PFSK-1 (cell line): ENCODE measurements at regions not wholly inside any gene's neighbourhood (a gene's known extent, or its start where the extent isn't known, plus 50 kb on each side); places are given as distances from the start of the nearest gene placed in this dataset.

Source experiments
- FOXP2 ChIP-seq: optimal IDR thresholded peaks from 2 replicates; pipeline ENCODE3; 2011; ENCODE audit warnings: borderline replicate concordance, control low read depth, inconsistent platforms; ENCODE audit not compliant: insufficient read depth; ENCODE audit errors: extremely low read length, extremely low read depth
- POLR2AphosphoS5 ChIP-seq: IDR thresholded peaks from 2 replicates; pipeline ENCODE4 v1.6.1; 2012; ENCODE audit warnings: low read depth, mild to moderate bottlenecking, control low read depth, low read length, moderate library complexity
- SIN3A ChIP-seq: IDR thresholded peaks from 2 replicates; pipeline ENCODE4 v1.6.1; 2012; ENCODE audit warnings: mild to moderate bottlenecking, low read length, moderate library complexity, borderline replicate concordance; ENCODE audit not compliant: insufficient read depth
- TAF1 ChIP-seq: IDR thresholded peaks from 2 replicates; pipeline ENCODE4 v1.6.1; 2012; ENCODE audit warnings: low read length, control low read depth, borderline replicate concordance; ENCODE audit not compliant: insufficient read depth
- TF ChIP-seq, protein P1 (sequence below), 2 experiments: IDR thresholded peaks; 2 replicates each; pipeline versions ENCODE4 v1.6.1 to v1.8.0; 2011 to 2012; ENCODE audit warnings: low read depth in 2 of 2, low read length in 2 of 2, control low read depth in 1 of 2, inconsistent platforms in 1 of 2, mild to moderate bottlenecking in 1 of 2, moderate library complexity in 1 of 2; ENCODE audit not compliant: insufficient read depth in 1 of 2

DNA sequence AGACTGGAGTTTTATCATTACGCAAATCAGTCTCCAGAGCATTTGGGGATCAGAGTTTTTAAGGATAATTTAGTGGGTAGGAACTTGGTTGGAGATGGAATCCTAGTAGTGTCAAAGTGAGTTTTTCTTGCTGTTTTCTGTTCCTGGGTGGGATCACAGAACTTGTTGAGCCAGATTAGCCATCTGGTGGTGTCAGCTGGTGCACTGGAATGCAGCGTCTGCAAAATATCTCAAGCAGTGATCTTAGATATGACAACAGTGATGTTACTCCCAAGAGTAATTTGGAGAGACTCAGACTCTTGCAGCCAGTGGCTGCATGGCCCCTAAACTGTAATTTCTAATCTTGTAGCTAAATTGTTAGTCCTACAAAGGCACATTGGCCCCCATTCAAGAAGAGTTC lies 1257.8 kb downstream of the MAT2B start:
- TF ChIP-seq POLR2AphosphoS5 (no peak), TAF1 (no peak), SIN3A (no peak), FOXP2 (no peak)
- TF ChIP-seq, protein P1, sequence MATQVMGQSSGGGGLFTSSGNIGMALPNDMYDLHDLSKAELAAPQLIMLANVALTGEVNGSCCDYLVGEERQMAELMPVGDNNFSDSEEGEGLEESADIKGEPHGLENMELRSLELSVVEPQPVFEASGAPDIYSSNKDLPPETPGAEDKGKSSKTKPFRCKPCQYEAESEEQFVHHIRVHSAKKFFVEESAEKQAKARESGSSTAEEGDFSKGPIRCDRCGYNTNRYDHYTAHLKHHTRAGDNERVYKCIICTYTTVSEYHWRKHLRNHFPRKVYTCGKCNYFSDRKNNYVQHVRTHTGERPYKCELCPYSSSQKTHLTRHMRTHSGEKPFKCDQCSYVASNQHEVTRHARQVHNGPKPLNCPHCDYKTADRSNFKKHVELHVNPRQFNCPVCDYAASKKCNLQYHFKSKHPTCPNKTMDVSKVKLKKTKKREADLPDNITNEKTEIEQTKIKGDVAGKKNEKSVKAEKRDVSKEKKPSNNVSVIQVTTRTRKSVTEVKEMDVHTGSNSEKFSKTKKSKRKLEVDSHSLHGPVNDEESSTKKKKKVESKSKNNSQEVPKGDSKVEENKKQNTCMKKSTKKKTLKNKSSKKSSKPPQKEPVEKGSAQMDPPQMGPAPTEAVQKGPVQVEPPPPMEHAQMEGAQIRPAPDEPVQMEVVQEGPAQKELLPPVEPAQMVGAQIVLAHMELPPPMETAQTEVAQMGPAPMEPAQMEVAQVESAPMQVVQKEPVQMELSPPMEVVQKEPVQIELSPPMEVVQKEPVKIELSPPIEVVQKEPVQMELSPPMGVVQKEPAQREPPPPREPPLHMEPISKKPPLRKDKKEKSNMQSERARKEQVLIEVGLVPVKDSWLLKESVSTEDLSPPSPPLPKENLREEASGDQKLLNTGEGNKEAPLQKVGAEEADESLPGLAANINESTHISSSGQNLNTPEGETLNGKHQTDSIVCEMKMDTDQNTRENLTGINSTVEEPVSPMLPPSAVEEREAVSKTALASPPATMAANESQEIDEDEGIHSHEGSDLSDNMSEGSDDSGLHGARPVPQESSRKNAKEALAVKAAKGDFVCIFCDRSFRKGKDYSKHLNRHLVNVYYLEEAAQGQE (IDR thresholded peaks at IDR 0.05; ENCODE audit: insufficient read depth in 1 of 2, low read depth in 2 of 2, low read length in 2 of 2), result no peak
